Nephron (organoid): ENCODE measurements at regions not wholly inside any gene's neighbourhood (a gene's known extent, or its start where the extent isn't known, plus 50 kb on each side); places are given as distances from the start of the nearest gene placed in this dataset.

Experiments
- H3K27ac Mint-ChIP-seq, 3 experiments: 2 replicates each; pipeline ENCODE4 v1.8.0; 2020; ENCODE audit warnings: mixed read lengths in 3 of 3, mild to moderate bottlenecking in 2 of 3, moderate library complexity in 1 of 3
- H3K27me3 Mint-ChIP-seq: 2 replicates; pipeline ENCODE4 v1.8.0; 2021; ENCODE audit warnings: low read depth, mild to moderate bottlenecking, moderate library complexity, mixed read lengths
- H3K36me3 Mint-ChIP-seq: 2 replicates; pipeline ENCODE4 v1.8.0; 2020; ENCODE audit warnings: low read depth, mixed read lengths
- H3K4me1 Mint-ChIP-seq: 2 replicates; pipeline ENCODE4 v1.8.0; 2020; ENCODE audit warnings: mixed read lengths
- H3K4me3 Mint-ChIP-seq, 3 experiments: 2 replicates each; pipeline ENCODE4 v1.8.0; 2020; ENCODE audit warnings: mild to moderate bottlenecking in 3 of 3, mixed read lengths in 3 of 3, moderate library complexity in 2 of 3
- H3K9me3 Mint-ChIP-seq: 2 replicates; pipeline ENCODE4 v1.8.0; 2020; ENCODE audit warnings: mixed read lengths
- CTCF ChIP-seq, 3 experiments: fragments of 200-600 bp; sonication (generic); IDR thresholded peaks; one replicate each; pipeline ENCODE4 v1.5.0; 2021; ENCODE audit warnings: antibody characterized with exemption in 3 of 3; ENCODE audit not compliant: unreplicated experiment in 3 of 3

DNA sequence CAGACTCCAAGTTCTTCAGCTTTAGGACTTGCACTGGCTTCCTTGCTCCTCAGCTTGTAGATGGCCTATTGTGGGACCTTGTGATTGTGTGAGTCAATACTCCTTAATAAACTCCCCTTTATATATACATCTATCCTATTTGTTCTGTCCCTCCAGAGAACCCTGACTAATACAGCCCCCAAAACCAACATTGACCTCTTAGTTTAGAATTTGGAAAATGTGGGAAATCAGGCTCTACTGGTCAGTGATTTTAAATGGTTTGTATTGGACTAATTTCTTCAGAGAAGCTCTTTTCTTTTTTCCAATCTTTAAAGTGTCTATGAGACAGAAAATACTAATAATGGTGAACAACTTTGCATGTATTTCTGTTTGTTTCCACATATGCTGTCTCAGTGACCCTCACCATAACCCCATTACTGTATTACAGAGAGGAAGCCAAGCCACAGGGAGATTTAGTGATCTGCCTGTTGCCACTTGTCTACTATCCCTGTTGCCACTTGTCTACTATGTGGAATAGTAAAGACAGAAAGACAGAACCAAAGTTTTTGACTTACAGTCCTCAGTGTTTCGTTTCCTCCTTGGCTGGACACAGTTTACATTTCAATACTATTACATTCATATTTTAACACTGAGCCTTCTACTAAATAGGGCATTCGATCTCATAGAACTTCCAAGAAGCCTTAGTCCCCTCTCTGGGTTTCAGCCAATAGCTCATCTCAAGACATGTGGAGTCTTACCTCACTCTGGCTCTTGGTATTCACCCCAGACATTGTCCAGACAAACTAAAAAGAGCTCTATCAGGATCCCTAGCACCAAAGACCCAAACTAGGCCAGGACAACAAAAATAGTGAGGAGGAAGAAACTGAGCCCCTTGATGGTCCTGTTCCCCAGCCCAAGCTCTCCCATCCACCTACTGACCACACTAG, 121.0 kb downstream of the AKR1D1 start:
- H3K4me1 Mint-ChIP-seq = no peaks in the 10 kb centered on the region
- H3K36me3 Mint-ChIP-seq = no peaks in the 10 kb centered on the region

DNA sequence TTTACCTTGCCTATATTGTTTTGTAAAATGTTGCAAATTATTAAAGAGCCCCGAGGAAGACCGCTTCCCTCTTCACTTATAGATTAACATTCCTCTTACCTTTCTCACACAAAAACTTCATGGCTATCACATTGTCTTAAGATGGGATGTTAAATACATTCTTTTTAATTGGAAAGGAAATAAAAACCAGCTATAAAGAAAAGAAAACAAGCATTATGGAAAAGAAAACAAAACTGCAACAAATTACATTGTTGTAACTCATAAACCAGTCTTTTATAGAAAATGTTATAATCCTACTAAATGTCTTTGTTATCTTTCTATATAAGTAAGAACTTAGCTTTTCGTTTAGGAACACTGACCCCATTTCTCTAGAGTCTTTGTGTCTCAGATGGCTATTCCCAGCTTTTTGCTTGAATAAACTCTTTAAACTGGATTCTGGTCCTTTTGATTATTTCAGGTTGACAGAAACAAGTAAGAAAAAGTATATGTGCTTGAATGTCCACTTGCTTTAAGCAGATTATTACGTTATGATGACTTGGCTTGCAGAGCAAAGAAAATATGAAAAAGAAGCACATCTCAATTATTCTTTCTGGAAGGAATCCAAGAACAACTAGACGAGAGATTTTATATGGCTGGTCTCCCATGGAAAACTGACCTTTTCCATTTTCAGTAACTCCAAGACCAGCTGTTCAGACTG, 128.2 kb downstream of the AKR1D1 start:
- Mint-ChIP-seq H3K27ac (peak overlapping the region; percentile 85 to 95 (median 93)), H3K4me3 (peak overlapping the region in 2 of 3 experiments; percentile 12 to 20), H3K36me3 (no peaks in the 10 kb centered on the region)

More for the DNA sequence above, 121.0 kb downstream of the AKR1D1 start:
- Mint-ChIP-seq H3K9me3 (no peaks in the 10 kb centered on the region), H3K27ac (peak overlapping the region in 1 of 3 experiments; percentile 23), H3K27me3 (no peaks in the 10 kb centered on the region), H3K4me3 (no peak overlapping the region)
- TF ChIP-seq CTCF (IDR thresholded peaks at IDR 0.05; ENCODE audit: unreplicated experiment in 3 of 3) = no peak

DNA sequence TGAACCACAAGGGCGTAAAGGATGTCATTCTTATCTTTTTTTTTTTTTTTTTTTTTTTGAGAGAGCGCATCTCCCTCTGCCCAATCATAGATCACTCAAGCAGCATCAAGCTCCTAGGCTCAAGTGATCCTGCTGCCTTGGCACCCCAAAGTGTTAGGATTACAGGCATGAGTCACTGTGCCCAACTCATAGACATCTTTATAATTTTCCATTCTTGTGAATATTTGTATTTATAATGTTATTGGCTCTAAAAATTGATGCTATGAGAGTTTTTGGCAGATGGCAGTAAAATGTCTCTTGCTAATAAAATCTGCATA, 128.7 kb downstream of the AKR1D1 start:
- peak overlapping the region in 1 of 3 experiments; percentile 12 for H3K4me3 Mint-ChIP-seq
- peak overlapping the region; percentile 85 to 95 (median 93) for H3K27ac Mint-ChIP-seq
- H3K9me3 Mint-ChIP-seq = no peaks in the 10 kb centered on the region
- no peaks in the 10 kb centered on the region for H3K27me3 Mint-ChIP-seq
- peaks cover 19% of the 10 kb centered on the region for H3K4me1 Mint-ChIP-seq
- H3K36me3 Mint-ChIP-seq = no peaks in the 10 kb centered on the region
- no peak for TF ChIP-seq CTCF (IDR thresholded peaks at IDR 0.05; ENCODE audit: unreplicated experiment in 3 of 3)

More for the DNA sequence above, 128.2 kb downstream of the AKR1D1 start:
- no peak for TF ChIP-seq CTCF (IDR thresholded peaks at IDR 0.05; ENCODE audit: unreplicated experiment in 3 of 3)
- Mint-ChIP-seq H3K4me1 (peaks cover 19% of the 10 kb centered on the region), H3K9me3 (no peaks in the 10 kb centered on the region), H3K27me3 (no peaks in the 10 kb centered on the region)

DNA sequence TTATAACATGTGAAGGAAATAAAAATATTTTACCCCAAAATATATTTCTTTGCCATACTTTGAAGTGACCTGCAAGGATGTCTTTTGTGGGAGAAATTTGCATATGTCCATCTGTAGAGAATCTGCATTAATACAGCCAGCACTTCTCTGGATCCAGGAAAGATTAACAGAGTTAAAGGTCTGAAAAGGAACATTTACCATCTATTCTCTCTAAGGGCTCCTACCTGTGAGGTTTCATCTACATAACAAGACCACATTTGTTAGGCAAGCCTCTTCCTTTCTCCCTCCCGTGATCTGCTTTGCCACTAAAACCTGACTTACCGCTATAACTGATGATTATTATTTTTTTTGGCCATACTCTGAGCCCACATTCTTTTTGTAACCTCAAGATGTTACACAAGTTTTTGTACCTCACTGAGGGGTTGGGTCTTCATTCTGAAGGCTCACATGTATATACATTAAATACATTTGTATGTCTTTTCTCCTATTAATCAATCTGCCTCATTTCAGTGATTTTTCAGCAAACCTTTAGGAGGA, 129.4 kb downstream of the AKR1D1 start:
- Mint-ChIP-seq H3K27me3 (no peaks in the 10 kb centered on the region), H3K9me3 (no peaks in the 10 kb centered on the region), H3K4me3 (no peak overlapping the region), H3K27ac (peak overlapping the region; percentile 85 to 95 (median 93)), H3K36me3 (no peaks in the 10 kb centered on the region), H3K4me1 (peaks cover 19% of the 10 kb centered on the region)
- no peak for TF ChIP-seq CTCF (IDR thresholded peaks at IDR 0.05; ENCODE audit: unreplicated experiment in 3 of 3)

GRCh38 chr7:138207555-138207971, 131.3 kb downstream of the AKR1D1 start:
- no peaks in the 10 kb centered on the region for H3K9me3 Mint-ChIP-seq
- no peaks in the 10 kb centered on the region for H3K27me3 Mint-ChIP-seq
- no peaks in the 10 kb centered on the region for H3K36me3 Mint-ChIP-seq
- H3K4me3 Mint-ChIP-seq = no peak overlapping the region
- peaks cover 19% of the 10 kb centered on the region for H3K4me1 Mint-ChIP-seq
- H3K27ac Mint-ChIP-seq = peak overlapping the region in 1 of 3 experiments; percentile 5
- no peak for TF ChIP-seq CTCF (IDR thresholded peaks at IDR 0.05; ENCODE audit: unreplicated experiment in 3 of 3)
